Kidney tubule cell (primary cell): ENCODE measurements at regions not wholly inside any gene's neighbourhood (a gene's known extent, or its start where the extent isn't known, plus 50 kb on each side); places are given as distances from the start of the nearest gene placed in this dataset.
A peak's percentile ranks its signal among the peaks of the same experiment; 100 is the strongest.
"Not testable (repeated sequence)": the region's sequence is repeated elsewhere in the genome, so short reads cannot be mapped to it uniquely, and the experiment has no call there.

Source experiments
- DNase-seq: peaks from one replicate; pipeline ENCODE4 v3.0.0-alpha.2; 2018; ENCODE audit warnings: low spot score

DNA sequence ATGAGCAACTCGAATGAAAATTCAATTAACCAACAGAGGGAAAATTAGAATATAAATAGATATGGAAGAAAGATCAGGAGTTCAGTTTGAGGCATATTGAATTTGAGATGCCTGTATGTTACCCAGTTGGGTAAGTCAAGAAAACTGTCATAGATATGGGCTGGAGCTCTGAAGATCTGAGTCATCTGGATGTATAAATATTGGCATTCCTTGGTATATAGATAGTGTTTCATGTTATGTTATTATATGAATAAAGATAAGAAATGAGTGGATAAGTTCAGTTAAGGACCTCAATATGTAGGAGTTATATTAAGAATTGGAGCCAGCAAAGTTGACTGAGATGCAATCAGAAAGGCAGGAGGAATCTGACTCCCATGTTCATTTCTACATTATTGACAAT, 543.6 kb upstream of the SMIM31 start:
- DNase-seq: no peak

DNA sequence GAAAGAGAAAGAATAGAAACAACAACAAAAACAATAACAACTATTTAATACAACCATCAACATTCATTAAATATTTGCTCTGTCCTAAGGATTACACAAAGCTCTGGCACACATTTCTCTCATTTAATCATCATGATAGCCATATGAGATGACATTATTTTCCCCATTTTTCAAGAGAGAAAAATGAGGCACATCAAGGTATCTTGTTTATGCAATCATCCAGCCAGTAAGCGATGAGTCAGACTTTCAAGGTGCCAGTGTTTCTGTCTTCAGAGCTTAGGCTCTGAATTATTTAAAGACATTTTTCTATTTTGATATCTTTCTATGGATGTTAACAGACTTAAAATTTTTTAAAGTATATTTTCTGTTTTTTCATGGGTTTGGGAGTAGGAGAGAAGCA, 541.8 kb upstream of the SMIM31 start:
- peak; percentile 53 for DNase-seq

DNA sequence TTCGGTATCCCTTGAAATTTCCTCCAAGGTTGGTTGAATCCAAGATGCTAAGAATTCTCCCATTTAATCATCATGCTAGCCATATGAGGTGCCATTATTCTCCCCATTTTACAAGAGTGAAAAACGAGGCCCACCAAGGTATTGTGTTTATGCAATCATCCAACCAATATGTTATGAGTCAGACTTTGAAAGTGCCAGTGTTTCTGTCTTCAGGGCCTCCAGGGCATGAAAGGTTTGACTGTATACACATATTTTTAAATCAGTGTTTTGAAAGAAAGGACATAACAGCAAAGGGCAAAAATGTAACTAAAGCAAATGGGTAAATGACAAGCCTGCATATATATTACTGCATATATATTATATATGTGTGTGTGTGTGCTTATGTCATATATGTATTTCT, 541.2 kb upstream of the SMIM31 start:
- DNase-seq: peak; percentile 11

- no peak for DNase-seq
These were observed 538.7 kb upstream of the SMIM31 start for GRCh38 chr4:164215113-164215741.

- peak; percentile 68 for DNase-seq
These were observed 532.3 kb upstream of the SMIM31 start for GRCh38 chr4:164221631-164222030.

- no peak for DNase-seq
These were observed 529.1 kb upstream of the SMIM31 start for GRCh38 chr4:164224871-164225270.

- no peak for DNase-seq
These were observed 524.7 kb upstream of the SMIM31 start for GRCh38 chr4:164229255-164229654.

DNA sequence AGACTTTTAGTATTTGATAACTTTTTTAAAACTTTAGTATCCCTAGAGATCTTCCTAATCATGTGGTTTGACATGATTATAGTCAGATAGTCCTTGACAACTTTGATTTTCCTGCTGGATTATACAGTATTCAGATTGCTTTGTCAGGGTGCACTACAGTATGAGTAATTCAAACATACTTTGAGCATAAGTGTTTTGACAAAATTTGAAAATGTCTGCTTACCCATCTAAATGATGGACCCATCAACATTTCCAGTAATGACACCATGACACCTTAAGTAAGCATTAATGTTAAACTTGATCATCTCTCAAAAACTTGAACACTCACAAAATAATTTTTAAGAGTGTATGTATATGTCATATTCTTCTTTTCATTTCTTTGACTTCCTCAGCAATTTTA, 514.5 kb upstream of the SMIM31 start:
- DNase-seq: no peak

DNA sequence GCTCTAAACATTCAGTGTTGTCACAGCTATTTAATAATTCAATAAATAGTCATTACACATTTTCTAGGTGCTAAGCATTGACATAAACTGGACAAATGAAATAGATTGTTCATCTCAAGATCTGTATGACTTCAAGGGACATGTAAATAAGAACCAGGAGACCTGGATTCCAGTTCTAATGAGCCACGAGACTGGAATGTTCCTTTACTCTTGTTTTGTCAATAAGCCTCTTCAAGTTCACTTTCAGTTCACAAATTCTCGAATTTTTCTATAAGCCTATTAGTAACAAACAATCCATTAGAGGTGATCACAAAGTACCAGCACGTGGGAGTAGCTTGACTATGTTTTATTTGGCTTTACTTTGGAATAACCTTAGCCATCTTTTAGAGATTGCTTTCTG, 514.0 kb upstream of the SMIM31 start:
- peak; percentile 2 for DNase-seq

DNA sequence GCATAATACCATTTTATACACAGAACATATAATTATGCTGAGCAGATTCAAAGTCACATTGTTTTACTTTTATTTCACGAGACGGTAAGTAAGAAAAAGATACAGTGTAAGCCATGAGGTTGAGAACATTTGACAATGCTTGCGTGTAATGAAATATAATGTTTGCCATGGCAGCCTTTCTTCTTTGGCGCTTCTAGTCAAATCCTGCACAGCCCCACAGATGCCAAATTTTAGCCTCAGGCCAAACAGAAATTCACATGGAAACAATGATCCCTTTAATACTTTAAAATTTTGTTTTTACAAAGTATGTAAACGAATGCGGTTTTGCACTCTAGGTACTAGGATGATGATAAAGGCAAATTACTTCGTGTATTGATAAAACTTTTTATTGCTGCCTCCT, 502.7 kb upstream of the SMIM31 start:
- DNase-seq: no peak

DNA sequence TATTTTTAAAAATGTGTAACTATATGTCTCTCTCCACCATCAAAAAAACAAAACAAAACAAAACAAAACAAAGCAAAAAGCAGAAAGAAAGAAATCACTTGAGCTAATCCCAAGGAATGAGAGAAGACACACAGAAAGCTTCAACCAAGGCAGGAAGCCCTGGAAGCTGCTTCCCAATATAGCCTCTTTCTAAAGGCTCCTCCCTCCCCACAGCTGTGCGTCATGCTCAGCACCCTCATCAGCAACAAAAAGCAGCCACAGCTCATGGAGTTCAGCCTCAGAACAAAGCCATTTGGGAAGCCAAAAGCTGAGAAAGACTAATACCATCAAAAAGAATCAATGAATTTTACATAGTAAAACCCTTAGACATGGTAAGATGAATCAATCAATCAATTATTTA, 501.6 kb upstream of the SMIM31 start:
- DNase-seq: peak; percentile 34

GRCh38 chr4:164261831-164262230, 492.1 kb upstream of the SMIM31 start:
- no peak for DNase-seq

DNA sequence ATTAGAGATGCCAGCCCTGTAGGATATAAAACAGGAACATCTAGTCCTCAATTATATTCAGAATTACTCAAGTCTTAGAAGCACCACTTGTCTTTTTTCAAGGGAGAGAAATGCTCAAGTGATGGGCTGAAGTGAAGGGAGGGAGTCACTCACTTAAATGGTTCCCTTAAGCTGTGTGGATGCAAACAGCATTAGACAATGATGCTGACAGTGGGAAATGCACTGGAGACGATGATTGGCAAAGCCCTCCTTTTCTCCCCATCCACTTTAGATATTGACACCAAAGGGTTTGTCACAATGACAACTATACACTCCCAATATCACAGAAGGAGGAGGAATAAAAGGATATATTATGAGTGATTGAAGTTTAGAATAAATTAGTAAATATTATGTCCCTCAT, 491.4 kb upstream of the SMIM31 start:
- not testable (repeated sequence) for DNase-seq

- not testable (repeated sequence) for DNase-seq
These were observed 476.5 kb upstream of the SMIM31 start for GRCh38 chr4:164277414-164277813.

- no peak for DNase-seq
These were observed 466.8 kb upstream of the SMIM31 start for GRCh38 chr4:164287173-164287572.

GRCh38 chr4:164288578-164288977, 465.4 kb upstream of the SMIM31 start:
- no peak for DNase-seq

DNA sequence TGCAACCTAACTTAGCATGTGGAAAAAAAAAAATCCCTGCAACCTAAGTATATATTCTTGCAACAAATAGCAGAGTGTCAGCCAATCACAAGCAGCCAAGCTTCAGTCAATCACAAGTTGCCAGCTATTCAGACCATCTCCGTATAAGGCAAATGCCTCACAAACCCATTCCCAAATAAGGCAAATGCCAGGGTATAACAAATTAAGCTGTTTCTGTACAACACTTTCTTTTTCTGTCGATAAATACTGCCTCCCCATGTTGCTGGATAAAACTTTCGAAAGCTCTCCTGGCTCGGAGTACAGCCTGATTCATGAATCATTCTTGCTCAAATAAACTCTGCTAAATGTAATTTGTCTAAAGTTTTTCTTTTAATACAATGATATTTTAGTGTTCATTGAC, 460.7 kb upstream of the SMIM31 start:
- no peak for DNase-seq

DNA sequence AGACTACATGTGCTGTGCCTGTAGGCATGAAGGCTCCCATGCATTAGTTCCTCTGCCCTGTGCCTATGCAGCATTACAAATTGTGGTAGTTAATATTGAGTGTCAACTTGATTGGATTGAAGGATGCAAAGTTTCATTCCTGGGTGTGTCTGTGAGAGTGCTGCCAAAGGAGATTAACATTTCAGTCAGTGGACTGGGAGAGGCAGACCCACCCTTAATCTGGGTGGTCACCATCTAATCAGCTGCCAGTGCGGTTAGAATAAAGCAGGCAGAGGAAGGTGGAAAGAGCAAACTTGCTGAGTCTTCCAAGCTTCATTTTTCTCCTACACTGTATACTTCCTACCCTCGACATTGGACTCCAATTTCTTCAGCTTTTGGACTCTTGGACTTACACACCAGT, 460.2 kb upstream of the SMIM31 start:
- no peak for DNase-seq

- no peak for DNase-seq
These were observed 452.5 kb upstream of the SMIM31 start for GRCh38 chr4:164301430-164301829.

- no peak for DNase-seq
These were observed 449.8 kb upstream of the SMIM31 start for GRCh38 chr4:164304101-164304639.

- DNase-seq: peak; percentile 36
These were observed 449.1 kb upstream of the SMIM31 start for GRCh38 chr4:164304861-164305260.

DNA sequence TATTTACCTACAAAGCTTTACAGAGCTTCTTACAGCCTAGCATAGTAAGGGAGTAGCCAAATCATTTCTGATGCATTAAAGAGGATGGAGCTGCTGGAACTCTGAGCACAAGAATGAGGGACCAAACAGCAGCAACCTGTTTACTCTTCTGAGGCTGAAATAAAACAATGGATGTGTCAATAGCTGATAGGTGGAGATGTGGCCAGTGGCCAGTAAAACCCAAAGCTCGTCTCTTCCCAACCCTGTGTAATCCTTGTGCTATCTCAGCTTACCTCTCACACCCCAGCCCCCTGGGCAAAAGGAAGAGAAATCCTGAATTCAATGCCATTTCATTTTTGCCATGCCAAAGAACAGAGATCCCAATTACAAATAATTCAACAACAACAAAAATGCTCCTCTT, 446.7 kb upstream of the SMIM31 start:
- DNase-seq: no peak

DNA sequence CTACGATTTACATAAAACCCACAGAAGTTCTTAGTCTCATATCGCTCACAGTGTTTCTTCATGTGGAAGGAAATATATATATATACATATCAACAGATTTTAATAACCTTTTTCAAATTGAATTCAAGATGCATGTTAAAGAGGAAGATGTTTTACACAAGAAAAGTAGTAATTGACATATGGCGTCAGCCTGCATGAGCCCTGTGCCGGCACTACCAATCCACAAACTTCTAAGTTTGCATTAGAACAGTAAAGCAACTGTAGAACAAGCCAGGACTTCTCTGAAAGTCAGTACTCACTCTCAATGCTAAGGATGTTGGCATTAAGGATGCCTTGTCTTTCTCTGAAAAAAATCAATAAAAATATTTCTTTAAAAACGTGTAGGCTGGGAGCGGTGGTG, 441.3 kb upstream of the SMIM31 start:
- no peak for DNase-seq

DNA sequence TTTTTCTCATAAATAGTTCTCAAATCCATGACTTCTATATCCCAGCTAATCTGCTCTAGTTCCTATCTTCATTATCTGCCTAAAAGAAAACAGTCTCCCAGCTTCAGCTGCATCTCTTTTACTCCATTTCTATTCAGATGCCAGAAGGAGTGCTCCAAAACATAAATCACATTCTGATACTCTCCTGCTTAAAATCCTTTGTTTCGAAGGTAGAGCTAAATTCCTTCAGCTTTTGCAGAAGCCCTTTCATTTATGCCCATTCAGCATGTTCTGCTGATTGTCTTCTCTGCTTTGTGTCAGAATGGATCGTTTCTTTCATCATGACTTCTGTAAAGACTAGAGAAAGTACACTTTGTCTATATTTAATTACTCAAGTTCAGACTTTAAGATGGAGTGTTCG, 440.1 kb upstream of the SMIM31 start:
- no peak for DNase-seq
